UCSD-AML1 (cell line): ENCODE measurements at regions not wholly inside any gene's neighbourhood (a gene's known extent, or its start where the extent isn't known, plus 50 kb on each side); places are given as distances from the start of the nearest gene placed in this dataset.

Experiments
- DNase-seq: peaks from one replicate; lab custom pipeline; 2025; ENCODE audit not compliant: unreplicated experiment; lab: John Stamatoyannopoulos, UW

DNA sequence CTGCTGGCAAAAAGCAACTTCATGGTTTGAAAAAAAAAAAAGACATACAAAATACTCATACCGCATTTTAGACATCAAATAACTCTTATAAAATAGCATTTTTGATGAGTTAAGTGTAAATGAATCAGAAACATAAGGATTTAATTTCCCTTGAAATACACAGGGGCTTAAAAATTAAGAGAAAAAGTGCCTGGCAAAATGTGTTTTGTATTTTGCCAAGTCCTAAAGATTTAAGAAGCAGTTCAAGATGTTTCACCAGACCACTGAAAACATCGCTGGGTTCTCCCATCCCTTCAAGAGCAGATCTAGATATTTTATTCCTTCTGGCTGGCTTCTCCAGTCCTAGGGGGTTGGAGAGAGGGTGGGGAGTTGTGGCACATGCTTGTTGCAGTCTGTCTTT lies 396.4 kb downstream of the INHBA start:
- DNase-seq, result no peak

GRCh38 chr7:41305001-41305400 lies 397.9 kb downstream of the INHBA start:
- no peak for DNase-seq

DNA sequence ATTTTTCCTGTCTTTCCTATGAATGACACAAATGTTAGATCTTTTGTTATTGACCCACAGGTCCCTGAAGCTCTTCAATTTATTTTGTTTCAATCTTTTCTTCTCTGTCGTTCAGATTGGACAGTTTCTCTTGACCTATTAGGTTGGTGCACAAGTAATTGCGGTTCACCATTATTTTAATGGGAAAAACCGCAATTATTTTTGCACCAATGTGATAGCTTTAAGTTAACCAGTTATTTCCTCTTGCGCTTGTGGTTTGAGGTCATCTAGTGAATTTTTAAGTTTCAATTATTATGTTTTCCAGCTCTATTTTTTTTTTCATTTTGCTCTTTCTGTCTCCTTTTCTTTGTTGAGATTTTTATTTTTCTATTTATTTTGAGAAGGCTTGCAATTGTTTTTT lies 399.2 kb downstream of the INHBA start:
- DNase-seq, result no peak

- no peak for DNase-seq
These were observed 404.5 kb downstream of the INHBA start for GRCh38 chr7:41298409-41298808.

- DNase-seq, result no peak
These were observed 405.7 kb downstream of the INHBA start for GRCh38 chr7:41297166-41297565.

DNA sequence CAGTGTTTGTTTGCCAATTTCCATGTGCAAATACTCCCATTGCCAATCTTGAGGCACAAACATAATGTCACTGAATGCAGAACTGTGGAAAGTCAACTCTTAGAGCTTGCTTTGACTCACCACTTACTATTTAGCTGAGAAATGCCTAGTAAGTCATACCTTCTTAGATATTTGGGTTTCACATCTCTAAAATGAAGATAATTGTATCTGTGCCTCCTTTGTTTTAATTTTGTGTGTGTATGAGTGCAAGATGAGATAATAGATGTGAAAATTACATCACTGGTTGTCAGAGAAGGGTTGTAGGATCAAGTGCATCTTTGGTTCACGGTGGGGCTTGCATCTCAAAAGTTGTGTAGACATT lies 407.5 kb downstream of the INHBA start:
- no peak for DNase-seq

DNA sequence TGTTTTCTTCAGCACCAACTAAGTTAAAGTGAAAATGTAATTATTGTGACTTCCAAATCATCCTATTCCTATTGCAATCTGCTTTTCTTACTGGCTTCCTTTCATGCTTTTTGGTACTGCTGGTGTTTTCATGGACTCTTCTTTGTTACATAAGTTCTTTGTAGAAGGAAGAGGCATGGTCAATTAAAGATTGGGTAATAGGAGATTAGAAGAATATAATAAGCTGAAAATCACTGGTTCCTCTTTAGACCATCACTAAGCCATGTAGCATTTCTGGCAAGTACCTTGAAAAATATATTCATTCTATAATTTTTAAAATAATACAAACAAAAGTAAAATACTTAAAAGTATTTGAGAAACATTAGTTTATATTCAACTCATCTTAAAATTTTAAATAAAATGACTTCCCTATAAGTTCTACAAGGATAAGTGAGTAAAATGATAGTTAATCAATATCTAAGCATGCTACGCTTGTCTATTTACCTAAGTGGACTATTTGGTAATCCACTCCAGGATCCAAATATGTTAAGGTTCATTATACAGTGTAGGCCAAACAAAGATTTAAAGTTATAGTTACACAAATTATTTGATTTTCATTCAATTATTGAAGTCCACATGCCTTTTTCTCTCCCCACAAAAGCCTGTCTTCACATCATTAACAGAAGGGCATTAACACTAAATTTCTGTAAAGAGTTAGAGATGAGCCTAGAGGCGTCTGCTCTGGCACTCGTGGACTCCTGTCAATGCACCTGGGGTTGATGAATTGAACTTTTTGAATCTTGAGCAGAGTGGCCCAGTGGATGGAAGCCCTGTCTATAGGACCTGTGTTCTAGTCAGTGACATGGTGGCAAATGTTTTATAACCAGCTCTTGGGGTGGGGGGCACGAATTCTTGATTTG lies 408.1 kb downstream of the INHBA start:
- no peak for DNase-seq

DNA sequence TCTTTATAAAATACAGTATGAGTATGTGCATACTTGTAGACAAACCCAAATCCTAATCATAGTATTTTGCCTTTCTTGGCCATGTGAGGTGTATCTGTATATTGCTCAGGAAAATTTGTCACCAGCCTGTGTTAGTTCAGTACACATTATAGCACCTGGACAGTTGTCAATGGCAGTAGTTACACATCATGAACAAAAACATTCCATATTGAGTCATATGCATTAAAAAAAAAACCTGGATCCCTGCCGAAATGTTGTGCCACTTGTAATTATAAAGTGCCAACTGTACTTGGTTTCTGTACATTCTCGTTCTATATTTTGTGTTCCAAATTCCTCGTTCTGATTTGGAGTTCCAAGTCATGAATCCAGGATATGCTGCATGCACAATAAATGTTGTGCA lies 410.4 kb downstream of the INHBA start:
- DNase-seq, result no peak

DNA sequence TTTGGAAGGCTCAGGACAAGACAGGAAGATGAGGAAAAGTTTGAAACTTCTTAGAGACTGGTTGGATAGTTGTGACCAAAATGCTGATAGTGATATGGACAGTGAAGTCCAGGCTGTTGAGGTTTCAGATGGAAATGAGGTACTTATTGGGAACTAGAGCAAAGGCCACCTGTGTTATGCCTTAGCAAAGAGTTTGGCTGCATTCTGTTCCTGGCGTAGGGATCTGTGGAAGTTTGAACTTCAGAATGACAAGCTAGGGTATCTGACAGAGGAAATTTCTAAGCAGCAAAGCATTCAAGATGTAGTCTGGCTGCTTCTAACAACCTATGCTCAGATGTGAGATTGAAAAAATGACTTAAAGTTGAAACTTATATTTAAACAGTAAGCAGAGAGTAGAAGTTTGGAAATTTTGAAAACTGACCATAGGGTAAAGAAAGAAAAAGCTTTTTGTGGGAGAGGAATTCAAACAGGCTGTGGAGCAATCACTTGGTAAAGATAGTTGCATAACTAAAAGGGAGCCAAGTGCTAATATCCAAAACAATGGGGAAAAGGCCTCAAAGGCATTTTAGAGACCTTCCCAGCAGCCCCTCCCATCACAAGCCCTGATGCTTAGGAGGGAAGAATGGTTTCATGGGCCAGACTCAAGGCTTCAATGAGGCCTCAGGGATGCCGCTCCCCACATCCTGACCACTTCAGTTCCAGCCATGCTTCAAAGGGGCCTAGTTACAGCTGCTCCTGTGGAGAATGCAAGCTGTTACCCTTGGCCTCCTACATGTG lies 415.1 kb downstream of the INHBA start:
- no peak for DNase-seq

- DNase-seq, result no peak
These were observed 422.4 kb downstream of the INHBA start for GRCh38 chr7:41280491-41280890.

GRCh38 chr7:41277561-41277960 lies 425.3 kb downstream of the INHBA start:
- DNase-seq, result no peak

DNA sequence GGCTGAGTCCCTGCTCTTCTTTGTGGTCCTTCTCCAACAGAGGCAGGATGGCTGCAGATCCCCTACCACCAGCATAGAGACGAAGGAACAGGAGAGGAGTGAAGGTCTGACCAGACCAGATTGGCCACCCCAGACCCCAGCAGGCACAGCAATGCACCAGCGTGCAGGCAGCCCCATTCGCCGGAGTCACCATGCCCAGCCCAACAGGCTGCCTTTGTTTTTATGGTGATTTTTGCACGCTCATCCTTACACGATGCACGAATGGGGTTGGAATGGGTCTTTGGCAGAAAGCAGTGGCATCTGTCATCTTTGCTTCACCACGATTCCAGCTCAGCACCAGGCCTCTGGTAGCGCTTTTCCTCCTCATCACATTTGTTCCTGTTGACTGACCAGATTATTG lies 427.6 kb downstream of the INHBA start:
- no peak for DNase-seq

GRCh38 chr7:41274179-41274578 lies 428.7 kb downstream of the INHBA start:
- no peak for DNase-seq

GRCh38 chr7:41272664-41273063 lies 430.2 kb downstream of the INHBA start:
- no peak for DNase-seq

GRCh38 chr7:41268878-41269277 lies 434.0 kb downstream of the INHBA start:
- no peak for DNase-seq

GRCh38 chr7:41261080-41261479 lies 441.8 kb downstream of the INHBA start:
- no peak for DNase-seq

GRCh38 chr7:41257660-41258059 lies 445.2 kb downstream of the INHBA start:
- no peak for DNase-seq

DNA sequence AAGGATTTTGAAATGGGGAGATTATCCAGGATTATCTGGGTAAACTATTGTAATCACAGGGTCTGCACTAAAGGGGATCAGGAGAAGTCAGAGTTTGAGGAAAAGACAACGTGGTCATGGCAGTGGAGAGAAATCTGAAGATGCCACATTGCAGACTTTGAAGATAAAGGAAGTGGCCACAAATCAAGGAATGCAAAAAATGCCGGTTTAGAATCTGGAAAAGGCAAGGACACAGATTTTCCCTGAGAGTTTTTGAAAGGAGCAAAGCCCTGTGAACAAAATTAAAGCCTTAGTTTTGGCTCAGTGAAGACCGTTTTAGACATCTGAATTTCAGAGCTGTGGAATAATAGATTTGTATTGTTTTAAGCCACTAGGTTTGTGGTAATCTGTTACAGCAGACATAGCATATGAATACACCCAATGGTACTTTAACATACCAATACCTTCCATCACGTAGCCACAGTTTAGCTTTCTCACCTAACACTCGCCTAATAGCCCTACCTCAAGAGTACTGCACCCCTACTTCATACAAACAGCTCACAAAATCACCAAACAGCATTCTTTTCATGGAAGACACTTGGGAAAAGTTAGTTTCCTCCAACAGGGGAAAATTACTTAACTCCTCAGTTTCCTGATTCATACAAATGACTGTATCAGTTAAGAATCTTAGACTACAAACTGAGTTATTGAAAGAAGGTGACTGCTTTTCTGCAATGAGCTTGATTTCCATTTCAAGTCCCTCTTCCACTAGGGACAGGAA lies 446.5 kb downstream of the INHBA start:
- no peak for DNase-seq

- no peak for DNase-seq
These were observed 447.2 kb downstream of the INHBA start for GRCh38 chr7:41255716-41256115.

- no peak for DNase-seq
These were observed 447.8 kb downstream of the INHBA start for GRCh38 chr7:41255113-41255512.

DNA sequence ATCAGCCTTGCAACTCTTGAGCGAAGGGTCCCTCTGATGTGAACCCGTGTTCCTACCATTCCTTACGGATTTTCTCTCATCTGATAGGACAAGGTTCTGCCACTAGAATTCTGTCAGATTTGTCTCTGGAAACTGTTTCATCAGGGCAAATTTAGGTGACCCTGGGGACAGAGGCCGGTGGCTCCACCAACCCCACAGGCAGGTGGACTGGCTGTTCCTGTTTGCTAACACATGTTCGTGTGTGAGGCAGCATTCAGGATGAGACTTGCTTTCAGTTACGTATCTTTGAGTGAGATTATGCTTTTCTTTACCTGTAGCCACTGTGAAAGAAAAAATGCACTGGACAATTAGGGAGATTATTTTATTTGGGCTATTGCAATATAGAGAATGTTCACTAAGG lies 449.9 kb downstream of the INHBA start:
- DNase-seq, result no peak

DNA sequence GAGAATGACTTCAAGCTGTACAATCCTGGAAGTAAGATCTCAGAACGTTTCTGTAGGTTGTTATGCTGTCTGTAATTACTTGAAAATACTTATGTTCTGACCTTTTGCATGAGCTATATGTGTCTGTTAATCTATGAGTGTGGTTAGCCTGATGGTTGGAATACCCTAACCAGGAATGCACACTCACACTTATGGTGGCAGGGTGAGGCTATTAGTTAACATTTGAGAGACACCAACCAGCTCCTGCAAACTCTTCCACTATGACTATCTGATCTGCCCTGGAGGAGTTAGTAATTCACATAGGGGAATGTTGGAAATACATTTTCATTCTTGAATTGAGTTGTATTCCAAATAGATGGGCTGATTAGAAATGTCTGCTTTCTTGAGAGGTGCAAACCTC lies 450.3 kb downstream of the INHBA start:
- DNase-seq, result no peak
